ENCODE measurements at regions not wholly inside any gene's neighbourhood (a gene's known extent, or its start where the extent isn't known, plus 50 kb on each side); places are given as distances from the start of the nearest gene placed in this dataset.

DNA sequence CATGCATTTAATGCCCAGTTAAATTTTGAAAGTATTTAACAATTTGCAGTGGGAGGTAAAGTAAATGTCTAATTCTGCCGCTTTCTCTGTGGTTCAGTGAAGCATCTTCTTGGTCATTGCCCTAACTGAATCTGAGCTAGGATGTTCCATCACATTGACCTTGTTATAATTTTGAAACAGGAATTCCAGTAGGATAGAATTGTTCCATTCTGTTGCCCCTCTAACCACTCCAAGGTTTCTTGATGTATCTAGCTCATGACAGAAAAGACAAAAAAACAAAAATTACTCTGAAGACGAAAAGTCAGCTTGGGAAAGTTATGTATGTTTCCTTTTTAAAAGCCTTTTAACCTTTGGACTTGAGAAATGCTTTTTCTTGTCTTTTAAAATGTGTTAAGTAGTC lies 297.0 kb upstream of the FAT1 start:
- H3K9me3 Mint-ChIP-seq, result peaks cover 8% of the 10 kb centered on the region
- H3K27ac Mint-ChIP-seq, result no peak overlapping the region
- no peaks in the 10 kb centered on the region for H3K27me3 Mint-ChIP-seq
- no peak overlapping the region for H3K4me3 Mint-ChIP-seq
- H3K36me3 Mint-ChIP-seq (ENCODE audit: low read depth), result no peaks in the 10 kb centered on the region
- H3K4me1 Mint-ChIP-seq (ENCODE audit: low read depth), result no peaks in the 10 kb centered on the region

DNA sequence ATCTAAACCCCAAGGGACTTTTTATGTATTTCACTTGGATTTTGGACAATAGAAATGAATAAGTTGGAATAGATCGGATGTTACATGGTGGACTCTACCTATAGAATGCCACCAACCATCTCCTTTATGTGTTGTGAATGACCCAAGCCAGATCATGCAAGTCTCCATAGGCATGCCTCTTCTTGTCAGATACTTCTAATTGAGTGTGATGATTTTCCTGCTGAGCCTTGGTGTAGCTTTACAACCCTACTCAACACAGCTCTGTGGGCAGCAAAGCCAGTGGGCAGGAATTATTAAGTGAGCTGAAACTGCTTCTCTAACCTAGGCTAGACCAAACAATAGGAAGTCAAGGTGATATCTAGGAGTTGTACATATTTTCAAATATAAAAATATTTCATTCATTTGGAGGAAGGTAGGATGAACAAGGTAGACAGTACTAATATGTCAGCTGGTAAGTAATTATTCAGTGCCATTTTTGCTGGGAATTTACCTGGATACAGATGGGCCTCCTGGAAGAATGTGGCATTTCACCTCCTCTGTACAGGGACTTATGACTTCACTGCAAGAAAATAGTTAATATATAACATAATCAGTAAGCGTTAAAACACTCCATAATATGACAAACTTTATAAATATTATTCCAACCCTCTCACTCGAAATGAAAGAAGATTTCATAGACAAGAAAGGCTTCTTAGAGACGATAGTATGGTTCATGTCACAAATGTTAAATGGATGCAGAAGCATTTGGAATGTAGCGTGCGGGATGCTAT lies 298.0 kb upstream of the FAT1 start:
- Mint-ChIP-seq H3K27me3 (no peaks in the 10 kb centered on the region), H3K27ac (no peak overlapping the region), H3K4me1 (ENCODE audit: low read depth) (no peaks in the 10 kb centered on the region)

GRCh38 chr4:187027272-187027671 lies 303.6 kb upstream of the FAT1 start:
- no peaks in the 10 kb centered on the region for H3K36me3 Mint-ChIP-seq (ENCODE audit: low read depth)
- no peak overlapping the region for H3K27ac Mint-ChIP-seq
- no peaks in the 10 kb centered on the region for H3K27me3 Mint-ChIP-seq
- H3K4me3 Mint-ChIP-seq, result no peak overlapping the region
- H3K9me3 Mint-ChIP-seq, result peaks cover 21% of the 10 kb centered on the region
- H3K4me1 Mint-ChIP-seq (ENCODE audit: low read depth), result no peaks in the 10 kb centered on the region

More for the DNA sequence above, 298.0 kb upstream of the FAT1 start:
- Mint-ChIP-seq H3K4me3 (no peak overlapping the region), H3K36me3 (ENCODE audit: low read depth) (no peaks in the 10 kb centered on the region), H3K9me3 (peaks cover 10% of the 10 kb centered on the region)

- H3K27ac Mint-ChIP-seq, result no peak overlapping the region
- H3K27me3 Mint-ChIP-seq, result no peaks in the 10 kb centered on the region
- H3K4me1 Mint-ChIP-seq (ENCODE audit: low read depth), result no peaks in the 10 kb centered on the region
- no peak overlapping the region for H3K4me3 Mint-ChIP-seq
- H3K36me3 Mint-ChIP-seq (ENCODE audit: low read depth), result no peaks in the 10 kb centered on the region
- peaks cover 14% of the 10 kb centered on the region for H3K9me3 Mint-ChIP-seq
These were observed 318.6 kb upstream of the FAT1 start for GRCh38 chr4:187042251-187042650.

DNA sequence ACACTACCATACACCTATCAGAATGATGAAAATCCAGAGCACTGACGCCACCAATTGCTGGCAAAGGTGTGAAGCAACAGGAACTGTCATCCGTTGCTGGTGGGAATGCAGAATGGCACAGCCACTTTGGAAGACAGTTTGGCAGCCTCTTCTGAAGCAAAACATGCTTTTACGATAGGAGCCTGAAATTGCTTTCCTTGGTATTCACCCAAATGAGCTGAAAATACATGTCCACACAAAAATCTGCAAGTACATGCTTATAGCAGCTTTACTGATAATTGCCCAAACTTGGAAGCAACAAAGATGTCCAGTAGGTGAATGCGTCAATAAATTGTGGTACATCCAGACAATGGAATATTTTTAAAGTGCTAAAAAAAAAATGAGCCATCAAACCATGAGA lies 322.8 kb upstream of the FAT1 start:
- H3K4me3 Mint-ChIP-seq, result no peak overlapping the region
- H3K9me3 Mint-ChIP-seq, result peaks cover 13% of the 10 kb centered on the region
- no peaks in the 10 kb centered on the region for H3K27me3 Mint-ChIP-seq
- H3K4me1 Mint-ChIP-seq (ENCODE audit: low read depth), result no peaks in the 10 kb centered on the region
- no peak overlapping the region for H3K27ac Mint-ChIP-seq
- H3K36me3 Mint-ChIP-seq (ENCODE audit: low read depth), result no peaks in the 10 kb centered on the region

DNA sequence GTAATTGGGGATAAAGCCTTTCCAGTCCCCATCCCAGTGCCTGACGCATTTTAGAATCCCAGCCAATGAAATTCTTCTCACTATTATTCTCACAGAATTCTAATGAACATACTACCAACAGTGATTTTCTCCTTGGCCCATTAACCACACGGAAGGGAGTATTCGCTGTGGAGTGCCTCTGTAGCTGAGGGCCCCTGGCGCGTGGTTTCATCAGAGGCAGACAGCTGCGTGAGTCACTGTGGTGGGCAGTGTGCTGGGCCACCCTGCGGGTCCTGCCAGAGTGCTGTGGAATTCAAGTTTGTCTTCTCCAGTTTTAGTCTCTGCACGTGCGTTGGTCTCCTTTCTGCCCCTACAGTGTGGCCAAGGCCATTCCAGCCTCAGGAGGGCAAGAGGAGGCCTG lies 335.4 kb upstream of the FAT1 start:
- Mint-ChIP-seq H3K36me3 (ENCODE audit: low read depth) (no peaks in the 10 kb centered on the region), H3K27ac (no peak overlapping the region), H3K9me3 (peaks cover 5% of the 10 kb centered on the region), H3K4me1 (ENCODE audit: low read depth) (no peaks in the 10 kb centered on the region), H3K27me3 (no peaks in the 10 kb centered on the region), H3K4me3 (no peak overlapping the region)

- H3K4me3 Mint-ChIP-seq, result no peak overlapping the region
- no peaks in the 10 kb centered on the region for H3K4me1 Mint-ChIP-seq (ENCODE audit: low read depth)
- no peaks in the 10 kb centered on the region for H3K27me3 Mint-ChIP-seq
- H3K9me3 Mint-ChIP-seq, result peaks cover 5% of the 10 kb centered on the region
- no peak overlapping the region for H3K27ac Mint-ChIP-seq
- H3K36me3 Mint-ChIP-seq (ENCODE audit: low read depth), result no peaks in the 10 kb centered on the region
These were observed 336.2 kb upstream of the FAT1 start for GRCh38 chr4:187059895-187060294.

GRCh38 chr4:187060551-187060950 lies 336.9 kb upstream of the FAT1 start:
- Mint-ChIP-seq H3K9me3 (peaks cover 5% of the 10 kb centered on the region), H3K4me3 (no peak overlapping the region), H3K27me3 (no peaks in the 10 kb centered on the region), H3K4me1 (ENCODE audit: low read depth) (no peaks in the 10 kb centered on the region), H3K27ac (no peak overlapping the region), H3K36me3 (ENCODE audit: low read depth) (no peaks in the 10 kb centered on the region)

DNA sequence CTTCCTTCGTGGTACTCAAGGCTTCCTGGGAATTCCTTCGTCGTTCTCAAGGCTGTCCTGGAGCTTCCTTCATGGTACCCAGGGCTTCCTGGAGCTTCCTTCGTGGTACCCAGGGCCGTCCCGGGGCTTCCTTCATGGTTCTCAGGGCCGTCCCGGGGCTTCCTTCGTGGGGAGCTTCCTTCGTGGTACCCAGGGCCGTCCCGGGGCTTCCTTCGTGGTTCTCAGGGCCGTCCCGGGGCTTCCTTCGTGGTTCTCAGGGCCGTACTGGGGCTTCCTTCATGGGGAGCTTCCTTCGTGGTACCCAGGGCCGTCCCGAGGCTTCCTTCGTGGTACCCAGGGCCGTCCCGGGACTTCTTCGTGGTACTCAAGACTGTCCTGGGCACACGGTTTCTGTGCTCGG lies 339.6 kb upstream of the FAT1 start:
- Mint-ChIP-seq H3K27me3 (no peaks in the 10 kb centered on the region), H3K36me3 (ENCODE audit: low read depth) (no peaks in the 10 kb centered on the region), H3K27ac (no peak overlapping the region), H3K4me3 (no peak overlapping the region), H3K9me3 (peaks cover 5% of the 10 kb centered on the region), H3K4me1 (ENCODE audit: low read depth) (no peaks in the 10 kb centered on the region)

DNA sequence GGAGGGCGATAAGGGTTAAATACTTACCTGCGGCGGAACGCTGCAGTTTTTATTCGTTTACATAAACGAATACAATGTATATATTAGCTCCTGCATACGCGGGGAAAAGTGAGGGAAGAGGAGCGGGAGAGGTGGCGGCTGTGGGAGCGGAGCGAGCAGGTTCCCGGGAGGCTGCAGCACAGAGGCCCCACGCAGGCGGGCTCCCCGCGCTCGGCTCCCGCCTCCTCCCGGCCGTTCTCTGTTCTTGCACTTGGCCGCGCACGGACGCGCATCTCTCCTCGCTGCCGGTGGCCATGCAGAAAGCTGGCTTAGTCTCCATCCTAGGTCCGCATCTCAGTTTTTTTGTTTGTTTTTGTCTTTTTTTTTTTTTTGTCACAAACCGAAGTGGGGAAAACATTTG lies 340.4 kb upstream of the FAT1 start:
- Mint-ChIP-seq H3K4me1 (ENCODE audit: low read depth) (no peaks in the 10 kb centered on the region), H3K9me3 (peaks cover 9% of the 10 kb centered on the region), H3K4me3 (no peak overlapping the region), H3K27me3 (no peaks in the 10 kb centered on the region), H3K36me3 (ENCODE audit: low read depth) (no peaks in the 10 kb centered on the region), H3K27ac (no peak overlapping the region)

- no peaks in the 10 kb centered on the region for H3K4me1 Mint-ChIP-seq (ENCODE audit: low read depth)
- H3K27ac Mint-ChIP-seq, result no peak overlapping the region
- H3K27me3 Mint-ChIP-seq, result no peaks in the 10 kb centered on the region
- H3K9me3 Mint-ChIP-seq, result peaks cover 6% of the 10 kb centered on the region
- no peak overlapping the region for H3K4me3 Mint-ChIP-seq
- H3K36me3 Mint-ChIP-seq (ENCODE audit: low read depth), result no peaks in the 10 kb centered on the region
These were observed 341.7 kb upstream of the FAT1 start for GRCh38 chr4:187065396-187065795.

DNA sequence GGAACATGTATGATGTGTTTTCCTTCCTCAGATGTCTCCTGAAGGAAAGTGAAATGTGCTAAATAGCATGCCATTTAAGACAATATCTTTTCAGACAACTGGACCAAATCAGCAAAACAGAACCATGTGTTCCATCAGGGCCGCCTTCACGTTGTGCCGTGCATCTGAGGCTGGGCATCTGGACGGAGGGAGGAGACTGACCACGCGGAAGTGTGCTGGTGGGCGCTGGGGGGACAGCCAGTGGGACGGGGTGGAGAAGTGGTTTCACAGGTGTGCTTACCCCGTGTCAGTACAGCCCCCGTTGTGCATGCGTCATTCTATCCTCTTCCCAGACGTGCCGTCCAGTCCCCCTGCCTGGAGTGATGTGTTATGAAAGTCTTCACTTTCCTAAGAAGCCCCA lies 342.1 kb upstream of the FAT1 start:
- Mint-ChIP-seq H3K27me3 (no peaks in the 10 kb centered on the region), H3K9me3 (peaks cover 6% of the 10 kb centered on the region), H3K27ac (no peak overlapping the region), H3K4me1 (ENCODE audit: low read depth) (no peaks in the 10 kb centered on the region), H3K4me3 (no peak overlapping the region), H3K36me3 (ENCODE audit: low read depth) (no peaks in the 10 kb centered on the region)

DNA sequence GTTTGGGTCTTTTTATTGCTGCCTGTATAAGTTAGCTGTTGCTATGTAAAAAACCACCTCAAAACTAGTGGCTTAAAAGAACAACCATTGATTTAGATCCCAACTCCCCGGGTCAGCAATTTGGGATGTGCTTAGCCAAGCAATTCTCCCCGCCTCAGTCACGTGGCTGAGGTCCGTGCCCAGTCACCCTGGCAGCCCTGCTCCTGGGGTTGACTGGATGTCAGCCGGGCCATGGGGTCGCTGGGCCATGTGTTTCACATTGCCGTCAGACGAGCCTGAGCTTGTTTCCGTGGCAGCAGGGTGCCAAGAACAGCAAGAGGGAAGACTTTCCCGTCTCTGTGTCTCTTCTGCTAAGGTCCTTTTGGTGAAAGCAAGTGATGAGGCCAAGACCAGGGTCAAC lies 345.7 kb upstream of the FAT1 start:
- Mint-ChIP-seq H3K9me3 (peaks cover 13% of the 10 kb centered on the region), H3K27ac (no peak overlapping the region), H3K27me3 (no peaks in the 10 kb centered on the region), H3K4me1 (ENCODE audit: low read depth) (no peaks in the 10 kb centered on the region), H3K4me3 (no peak overlapping the region), H3K36me3 (ENCODE audit: low read depth) (no peaks in the 10 kb centered on the region)

GRCh38 chr4:187070158-187070557 lies 346.5 kb upstream of the FAT1 start:
- Mint-ChIP-seq H3K27ac (no peak overlapping the region), H3K4me3 (no peak overlapping the region), H3K36me3 (ENCODE audit: low read depth) (no peaks in the 10 kb centered on the region), H3K4me1 (ENCODE audit: low read depth) (no peaks in the 10 kb centered on the region), H3K27me3 (no peaks in the 10 kb centered on the region), H3K9me3 (peaks cover 14% of the 10 kb centered on the region)

GRCh38 chr4:187070740-187071139 lies 347.1 kb upstream of the FAT1 start:
- H3K27ac Mint-ChIP-seq, result no peak overlapping the region
- no peaks in the 10 kb centered on the region for H3K27me3 Mint-ChIP-seq
- H3K4me3 Mint-ChIP-seq, result no peak overlapping the region
- H3K4me1 Mint-ChIP-seq (ENCODE audit: low read depth), result no peaks in the 10 kb centered on the region
- no peaks in the 10 kb centered on the region for H3K36me3 Mint-ChIP-seq (ENCODE audit: low read depth)
- peaks cover 14% of the 10 kb centered on the region for H3K9me3 Mint-ChIP-seq

DNA sequence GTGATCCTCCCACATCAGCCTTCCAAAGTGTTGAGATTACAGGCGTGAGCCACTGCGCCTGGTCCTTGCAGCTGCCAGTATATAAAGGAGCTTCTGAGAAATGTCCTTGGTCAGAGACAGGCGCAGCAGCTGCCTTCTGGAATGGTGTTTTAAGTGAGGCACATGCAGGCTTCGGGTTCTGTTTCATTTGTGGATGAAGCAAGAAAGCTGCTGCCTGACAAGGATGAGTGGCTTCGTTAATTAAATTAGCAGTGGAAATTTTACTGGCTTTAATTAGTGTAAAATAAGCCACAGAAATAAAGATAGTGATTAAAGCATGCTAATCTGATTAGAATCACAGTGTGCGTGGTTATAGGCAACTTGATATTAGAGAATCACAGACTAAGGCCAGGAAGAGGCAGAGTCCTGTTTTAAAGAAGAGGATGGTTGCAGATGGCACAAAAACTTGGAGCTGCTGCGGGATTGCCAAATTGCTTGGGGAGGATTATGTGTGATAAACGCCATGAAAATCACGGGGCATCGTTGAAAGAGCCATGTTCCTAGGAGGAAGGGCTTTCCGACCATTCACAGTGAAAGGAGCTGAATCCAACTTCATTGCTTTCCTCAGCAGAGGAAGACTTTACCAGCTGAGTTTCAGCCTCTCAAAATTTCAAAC lies 348.4 kb upstream of the FAT1 start:
- Mint-ChIP-seq H3K36me3 (ENCODE audit: low read depth) (no peaks in the 10 kb centered on the region), H3K27ac (no peak overlapping the region), H3K4me3 (no peak overlapping the region), H3K9me3 (peaks cover 14% of the 10 kb centered on the region), H3K4me1 (ENCODE audit: low read depth) (no peaks in the 10 kb centered on the region), H3K27me3 (no peaks in the 10 kb centered on the region)

Data from stimulated activated naive CD8-positive, alpha-beta T cell treated with anti-CD3 and anti-CD28 coated beads, Interleukin-15, Interleukin-2, amounts not matched to agents 100 ng/mL and 50 ng/mL, for 24 hours (primary cell).